T-helper 1 cell treated with Interleukin-12 subunit alpha and Interleukin-12 subunit beta and Interleukin-4 antibody, amounts not matched to agents 30 μg/mL and 1 μg/mL, for 36 hours (primary cell): ENCODE measurements at regions not wholly inside any gene's neighbourhood (a gene's known extent, or its start where the extent isn't known, plus 50 kb on each side); places are given as distances from the start of the nearest gene placed in this dataset.

Experiments used
- H3K27ac Mint-ChIP-seq: one replicate; pipeline ENCODE4 v1.8.0; 2021; ENCODE audit warnings: mild to moderate bottlenecking, mixed read lengths
- H3K27me3 Mint-ChIP-seq: one replicate; pipeline ENCODE4 v1.8.0; 2021; ENCODE audit warnings: low read depth, mixed read lengths
- H3K36me3 Mint-ChIP-seq: one replicate; pipeline ENCODE4 v1.8.0; 2021; ENCODE audit warnings: low read depth, mixed read lengths
- H3K4me1 Mint-ChIP-seq: one replicate; pipeline ENCODE4 v1.8.0; 2021; ENCODE audit warnings: low read depth, mixed read lengths
- H3K4me3 Mint-ChIP-seq: one replicate; pipeline ENCODE4 v1.8.0; 2021; ENCODE audit warnings: mild to moderate bottlenecking, moderate library complexity, mixed read lengths
- H3K9me3 Mint-ChIP-seq: one replicate; pipeline ENCODE4 v1.8.0; 2021; ENCODE audit warnings: mixed read lengths

GRCh38 chr13:67292886-67293285 is 62.8 kb upstream of the PCDH9 start:
- H3K27me3 Mint-ChIP-seq = no peaks in the 10 kb centered on the region
- no peak overlapping the region for H3K4me3 Mint-ChIP-seq
- H3K9me3 Mint-ChIP-seq = no peaks in the 10 kb centered on the region
- H3K27ac Mint-ChIP-seq = no peak overlapping the region
- no peaks in the 10 kb centered on the region for H3K36me3 Mint-ChIP-seq
- H3K4me1 Mint-ChIP-seq = no peaks in the 10 kb centered on the region

DNA sequence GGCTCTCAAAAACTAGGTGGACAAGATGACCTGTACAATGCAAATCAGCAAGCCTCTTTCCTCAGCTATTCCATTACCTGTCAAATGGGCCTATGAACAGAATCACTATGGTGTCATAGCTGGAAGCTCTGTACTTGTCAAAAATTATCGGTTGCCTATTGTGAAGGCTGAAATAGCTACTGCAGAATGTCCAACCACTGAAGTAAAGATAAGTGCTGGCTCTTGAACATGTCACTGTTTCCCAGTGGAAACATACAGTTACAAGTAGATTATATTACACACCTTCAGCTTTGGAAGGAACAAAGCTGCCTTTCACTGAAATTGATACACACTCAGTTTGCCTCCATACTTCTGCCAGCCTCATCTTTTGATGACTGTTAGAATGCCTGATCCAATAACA is 55.5 kb upstream of the PCDH9 start:
- Mint-ChIP-seq H3K27ac (no peak overlapping the region), H3K9me3 (no peaks in the 10 kb centered on the region), H3K4me3 (no peak overlapping the region), H3K4me1 (no peaks in the 10 kb centered on the region), H3K27me3 (no peaks in the 10 kb centered on the region), H3K36me3 (no peaks in the 10 kb centered on the region)

- Mint-ChIP-seq H3K4me3 (no peak overlapping the region), H3K27me3 (no peaks in the 10 kb centered on the region), H3K27ac (no peak overlapping the region), H3K36me3 (no peaks in the 10 kb centered on the region), H3K9me3 (no peaks in the 10 kb centered on the region), H3K4me1 (no peaks in the 10 kb centered on the region)
Measured at GRCh38 chr13:67283637-67284036, 53.5 kb upstream of the PCDH9 start.

GRCh38 chr13:67281466-67281865 is 51.3 kb upstream of the PCDH9 start:
- H3K27me3 Mint-ChIP-seq = no peaks in the 10 kb centered on the region
- H3K4me3 Mint-ChIP-seq = no peak overlapping the region
- H3K36me3 Mint-ChIP-seq = no peaks in the 10 kb centered on the region
- no peaks in the 10 kb centered on the region for H3K4me1 Mint-ChIP-seq
- no peaks in the 10 kb centered on the region for H3K9me3 Mint-ChIP-seq
- H3K27ac Mint-ChIP-seq = no peak overlapping the region
